COLO668 (cell line): ENCODE measurements at regions not wholly inside any gene's neighbourhood (a gene's known extent, or its start where the extent isn't known, plus 50 kb on each side); places are given as distances from the start of the nearest gene placed in this dataset.

Source experiments
- DNase-seq: peaks from one replicate; lab custom pipeline; 2025; ENCODE audit not compliant: unreplicated experiment; lab: John Stamatoyannopoulos, UW

DNA sequence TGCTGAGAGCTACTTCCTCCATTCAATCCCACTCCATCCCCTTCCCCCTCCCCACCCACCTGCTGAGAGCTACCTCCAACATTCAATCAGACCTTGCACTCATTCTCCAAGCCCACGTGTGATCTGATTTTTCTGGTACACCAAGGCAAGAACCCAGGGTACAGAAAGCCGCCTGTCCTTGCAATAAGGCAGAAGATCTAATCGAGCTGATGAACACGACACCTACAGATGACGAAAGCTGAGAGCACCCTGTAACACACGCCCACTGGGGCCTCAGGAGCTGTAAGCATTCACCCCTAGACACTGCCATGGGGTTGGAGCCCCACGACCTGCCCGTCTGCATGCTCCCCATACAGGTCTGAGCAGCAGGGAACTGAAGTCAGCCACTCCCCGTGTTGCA, 58.3 kb downstream of the TRIML1 start:
- no peak for DNase-seq

DNA sequence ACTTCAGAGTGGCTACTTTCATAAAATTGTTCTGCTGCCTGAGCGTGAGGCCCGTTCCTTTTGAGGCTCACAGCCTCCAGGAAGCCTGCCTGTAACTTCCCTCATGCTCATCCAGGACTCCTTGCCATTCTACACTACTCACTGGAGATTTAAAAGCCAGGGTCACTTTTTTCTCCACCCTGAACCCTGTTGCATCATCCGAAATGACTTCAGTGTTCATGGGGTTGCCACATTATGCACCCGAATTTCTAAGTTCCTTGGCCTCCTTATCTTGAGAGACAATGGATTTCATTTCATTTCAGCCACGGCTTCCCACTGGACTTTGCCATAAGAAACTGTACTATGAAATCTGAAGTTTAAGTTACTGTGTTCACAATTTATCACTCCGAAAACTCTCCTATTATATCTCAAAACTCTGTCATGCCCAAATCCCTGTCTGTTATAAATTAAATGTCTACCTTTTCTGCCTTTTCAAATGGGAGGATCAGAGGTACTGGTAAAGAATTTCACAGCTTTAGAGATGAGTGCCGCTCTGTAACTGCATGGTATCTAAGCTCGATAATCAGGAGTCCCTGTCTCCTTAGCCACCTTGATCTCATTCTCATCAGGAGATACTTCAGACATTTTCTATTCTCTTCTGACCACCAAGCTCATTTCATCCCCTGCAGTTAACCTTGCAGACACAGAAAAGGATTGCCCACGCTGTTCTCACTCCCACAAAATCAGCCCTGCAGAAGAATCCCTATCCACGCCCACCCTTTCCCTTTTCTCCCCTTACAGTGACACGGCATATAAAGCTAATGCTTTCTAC, 59.9 kb downstream of the TRIML1 start:
- DNase-seq: no peak

DNA sequence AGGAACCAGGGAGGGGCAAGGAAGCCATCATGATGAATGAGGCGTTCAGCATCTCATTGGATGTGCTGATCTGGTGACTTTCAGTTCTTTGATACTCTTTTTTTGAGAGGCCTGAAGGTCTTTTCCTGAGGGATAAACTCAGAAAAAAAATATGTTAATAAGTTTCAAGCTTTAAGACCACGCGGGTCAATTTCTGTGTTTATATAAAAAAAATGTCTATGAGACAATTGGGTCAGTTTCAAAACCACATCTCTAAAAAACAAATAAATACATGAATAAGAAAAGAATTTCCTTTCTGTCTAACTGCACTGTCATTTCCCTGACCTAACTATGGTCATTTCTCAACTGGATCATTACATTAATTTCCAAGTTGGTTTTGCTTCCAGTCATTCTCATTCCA, 62.6 kb downstream of the TRIML1 start:
- DNase-seq: no peak

DNA sequence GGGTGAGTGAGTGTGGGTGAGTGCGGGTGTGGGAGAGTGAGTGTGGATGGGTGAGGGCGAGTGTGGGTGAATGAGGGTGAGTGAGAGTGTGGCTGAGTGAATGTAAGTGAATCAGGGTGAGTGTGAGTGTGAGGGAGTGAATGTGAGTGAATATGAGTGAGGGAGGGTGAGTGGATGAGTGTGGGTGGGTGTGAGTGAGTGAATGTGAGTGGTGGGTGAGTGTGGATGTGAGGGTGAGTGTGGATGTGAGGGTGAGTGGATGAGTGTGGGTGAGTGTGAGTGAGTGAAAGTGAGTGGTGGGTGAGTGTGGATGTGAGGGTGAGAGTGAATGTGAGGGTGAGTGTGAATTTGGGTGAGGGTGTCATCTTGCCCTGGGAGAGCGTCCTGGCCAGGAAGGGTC, 67.5 kb downstream of the TRIML1 start:
- no peak for DNase-seq

DNA sequence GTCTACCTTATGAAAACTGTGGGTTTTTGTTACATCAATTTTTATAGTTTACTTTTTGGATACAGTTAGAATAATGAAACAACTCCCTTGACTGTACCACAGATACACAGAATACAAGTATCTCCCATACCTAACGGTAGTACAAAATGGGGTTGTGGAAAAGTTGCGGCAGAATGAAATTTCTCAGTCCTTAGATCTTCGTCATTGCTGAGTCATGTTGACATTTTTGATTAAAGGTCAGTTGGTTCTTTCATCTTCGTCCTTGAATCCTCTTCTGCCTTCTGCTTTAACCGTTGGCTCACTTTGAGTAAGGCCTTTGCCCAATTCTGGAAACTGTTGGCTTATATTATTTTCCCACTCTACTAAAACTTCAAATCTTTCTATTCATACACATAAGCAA, 75.6 kb downstream of the TRIML1 start:
- DNase-seq: no peak

DNA sequence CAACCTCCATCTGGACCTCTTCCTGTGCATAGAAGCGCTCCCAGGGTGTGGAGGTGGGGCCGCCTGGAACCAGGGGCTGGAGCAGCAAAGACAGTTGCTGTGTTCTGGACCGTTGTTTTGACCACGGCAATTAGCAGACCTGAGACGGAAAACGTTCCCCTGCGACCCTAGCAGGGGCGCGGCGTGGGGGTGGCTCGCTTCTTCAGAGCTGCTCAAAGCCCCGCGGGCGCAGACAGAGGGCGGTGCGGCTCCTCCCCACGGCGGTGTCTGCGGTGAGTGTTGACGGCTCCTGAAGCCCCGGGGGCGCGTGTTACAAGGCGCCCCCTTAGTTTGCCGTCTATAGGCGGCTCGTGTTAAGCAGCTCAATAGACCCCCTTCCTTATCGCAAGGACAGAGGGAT, 79.2 kb downstream of the TRIML1 start:
- DNase-seq: no peak

DNA sequence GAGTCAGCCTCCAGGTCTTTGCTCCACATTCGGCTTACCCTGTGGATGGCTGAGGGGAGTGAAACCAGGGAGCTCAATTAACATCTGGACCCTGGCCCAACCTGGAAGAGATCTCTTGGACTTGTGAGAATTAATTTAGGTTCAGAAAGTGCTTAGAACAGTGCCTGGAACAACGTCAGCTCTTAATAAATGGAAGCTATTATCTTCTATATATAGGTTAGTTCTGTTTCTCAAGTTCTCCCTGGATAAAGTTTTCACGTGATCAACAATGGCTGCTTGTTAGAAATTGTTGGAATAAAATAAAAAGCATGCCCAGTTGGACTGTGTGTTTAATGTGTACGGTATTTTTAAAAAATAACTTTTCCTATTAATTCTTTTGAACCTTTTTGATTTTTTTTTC, 80.8 kb downstream of the TRIML1 start:
- no peak for DNase-seq

DNA sequence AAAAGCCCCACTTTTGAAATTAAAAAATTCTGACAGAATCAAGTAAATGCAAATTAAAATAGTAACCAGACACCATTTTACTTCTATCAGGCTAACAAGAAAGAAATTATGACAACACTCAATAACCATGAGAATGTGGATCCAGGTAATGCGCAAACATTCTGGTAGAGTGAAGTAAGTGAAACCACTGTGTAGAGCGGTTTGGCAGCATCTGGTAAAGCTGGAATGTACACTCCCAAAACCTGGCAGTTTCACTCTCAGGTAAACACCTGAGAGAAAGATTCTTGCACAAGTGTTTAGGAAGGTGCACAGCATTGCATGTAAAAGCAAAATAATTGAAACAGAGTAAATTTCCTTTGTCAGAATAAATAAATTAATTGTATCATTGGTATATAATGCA, 81.8 kb downstream of the TRIML1 start:
- DNase-seq: no peak

DNA sequence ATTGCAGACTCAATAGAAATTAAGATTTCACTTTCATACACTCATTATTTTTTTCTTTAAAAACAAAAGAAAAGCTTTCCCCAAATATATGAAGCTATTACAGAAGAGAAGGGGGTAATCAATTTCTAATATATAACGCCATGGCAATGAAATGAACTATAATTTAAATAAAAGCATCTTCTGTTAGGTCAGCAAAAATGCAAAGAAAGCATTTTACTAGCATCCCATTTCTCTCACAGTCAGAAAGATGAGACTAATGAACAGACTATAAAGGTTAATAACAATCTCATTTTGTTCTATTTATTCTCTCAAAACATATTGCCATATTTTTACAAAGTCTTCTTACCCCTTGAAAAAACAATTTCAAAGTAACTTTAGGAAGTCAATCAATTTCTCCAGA, 89.0 kb downstream of the TRIML1 start:
- DNase-seq: no peak

DNA sequence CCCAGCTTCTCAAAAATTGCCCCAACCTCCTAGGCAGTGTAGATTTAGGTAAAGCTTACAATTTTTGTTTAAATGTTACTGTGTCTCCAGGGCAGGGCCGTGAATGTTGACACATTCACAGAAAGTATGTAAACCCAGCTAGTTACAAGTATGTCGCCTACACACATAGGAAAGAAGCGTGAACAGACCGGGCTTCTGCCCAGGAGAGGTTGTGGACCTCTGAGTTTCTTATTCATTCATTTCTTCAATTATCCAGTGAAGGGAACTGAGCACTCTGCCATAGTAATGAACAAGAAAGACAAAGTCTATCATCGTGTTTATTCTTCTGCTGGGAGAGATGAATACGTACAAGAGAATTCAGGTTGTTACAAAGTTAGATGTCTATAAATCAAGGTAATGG, 93.2 kb downstream of the TRIML1 start:
- DNase-seq: no peak

DNA sequence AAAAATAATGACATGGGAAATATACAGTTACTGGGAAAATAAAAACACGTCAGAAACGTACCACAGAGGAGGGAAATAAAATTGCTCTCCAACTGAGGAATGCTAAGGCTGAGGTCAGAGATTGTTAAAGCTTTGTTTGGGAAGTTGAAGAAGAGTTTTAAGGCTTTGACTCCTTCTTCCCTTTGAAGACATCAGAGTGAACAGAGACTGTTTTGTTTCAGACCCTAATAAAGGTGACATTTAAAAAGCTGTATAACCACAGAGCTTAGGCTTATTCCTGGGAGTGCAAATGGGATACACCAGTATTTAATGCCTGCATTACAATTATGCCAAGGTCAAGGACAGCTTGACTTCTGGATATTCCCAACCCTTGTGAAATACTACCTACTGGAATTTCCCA, 102.8 kb downstream of the TRIML1 start:
- DNase-seq: no peak

DNA sequence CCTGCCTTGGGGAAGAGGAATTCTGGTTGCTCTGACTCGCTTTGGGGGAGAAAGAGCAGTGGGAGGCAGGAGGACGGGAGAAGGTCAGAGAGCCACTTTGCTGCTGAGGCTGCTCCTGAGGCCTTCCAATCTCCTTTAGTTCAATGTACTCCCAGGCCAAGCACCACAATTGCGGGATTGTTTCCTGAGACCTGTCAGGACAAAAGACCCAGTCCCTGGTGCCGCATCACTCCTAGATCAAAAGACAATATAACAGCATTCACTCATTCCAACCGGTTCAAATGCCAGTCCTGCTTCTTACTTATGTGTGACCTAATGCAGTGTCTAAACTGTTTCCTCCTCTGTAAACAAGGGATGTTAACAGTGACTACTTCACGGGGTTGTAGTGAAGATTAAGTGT, 106.4 kb downstream of the TRIML1 start:
- no peak for DNase-seq

DNA sequence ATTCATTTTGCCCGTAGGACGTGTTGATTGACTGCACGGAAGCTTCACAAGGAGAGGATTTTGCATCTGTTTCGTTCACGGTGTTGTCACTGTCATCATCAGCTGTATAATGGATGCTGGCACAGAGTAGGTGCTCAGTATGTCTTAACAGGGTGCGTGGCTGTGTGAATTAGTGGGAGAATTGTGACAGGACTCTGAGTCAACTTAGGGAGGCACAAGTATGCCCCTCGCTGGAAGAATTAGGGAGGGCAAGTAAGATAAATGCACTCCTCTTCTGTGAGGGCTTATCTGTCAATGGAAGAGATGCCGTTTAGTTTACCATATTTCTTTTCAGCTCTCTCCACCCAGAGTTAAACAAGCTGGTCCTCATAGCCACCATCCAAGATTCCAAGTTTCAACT, 107.2 kb downstream of the TRIML1 start:
- no peak for DNase-seq

DNA sequence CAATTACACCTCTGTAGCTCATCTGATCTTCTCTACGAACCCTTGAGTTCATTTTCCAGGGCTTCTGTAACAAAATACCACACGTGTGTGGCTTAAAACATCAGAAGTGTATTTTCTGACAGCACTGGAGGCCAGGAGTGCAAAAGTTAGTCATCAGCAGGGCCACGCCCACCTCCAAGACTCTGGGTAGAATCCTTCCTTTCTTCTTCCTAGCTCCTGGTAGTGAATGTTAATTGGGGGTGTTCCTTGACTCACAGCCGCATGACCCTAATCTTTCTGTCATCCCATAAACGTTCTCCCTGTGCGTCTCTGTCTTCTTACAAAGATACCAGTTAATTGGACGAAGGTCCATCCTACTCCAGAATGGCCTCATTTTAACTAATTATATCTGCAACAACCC, 115.0 kb downstream of the TRIML1 start:
- no peak for DNase-seq

DNA sequence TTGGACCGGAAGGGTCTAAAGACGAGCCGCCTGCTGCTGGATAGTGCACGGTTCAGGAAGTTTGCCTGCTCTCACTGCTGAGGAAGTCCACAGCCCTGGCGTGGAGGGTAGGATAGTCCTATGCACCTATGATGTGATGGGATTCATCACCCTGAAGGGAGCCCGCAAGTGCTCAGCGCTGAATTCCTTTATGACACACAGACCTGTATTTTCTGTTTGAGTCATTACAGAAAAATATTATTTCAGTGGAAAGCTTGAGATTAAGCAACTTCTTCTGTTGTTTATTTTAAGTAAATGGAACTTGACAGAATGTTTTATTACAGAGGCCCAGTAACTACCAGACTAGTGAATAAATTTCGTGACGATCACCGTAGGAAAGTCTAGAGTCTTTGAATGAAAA, 123.2 kb downstream of the TRIML1 start:
- DNase-seq: no peak

DNA sequence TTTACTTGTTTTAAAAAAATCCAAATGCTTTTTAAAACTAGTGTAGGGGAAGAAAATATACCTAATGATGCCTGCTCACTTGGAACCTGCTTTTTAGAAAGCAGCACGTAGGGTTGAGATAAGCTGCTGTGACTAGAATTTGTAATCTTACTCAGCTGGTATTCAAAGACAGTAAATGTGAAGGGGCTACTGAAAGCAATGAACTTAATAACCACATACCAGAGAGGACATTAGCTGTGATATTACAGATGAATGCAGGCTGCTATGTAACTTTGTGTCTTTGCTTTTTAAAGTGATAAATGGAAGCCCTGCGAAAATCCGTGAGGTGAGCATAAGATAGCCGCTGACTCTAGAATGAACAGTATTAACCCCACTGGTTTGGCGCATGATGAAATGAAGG, 124.1 kb downstream of the TRIML1 start:
- DNase-seq: no peak

DNA sequence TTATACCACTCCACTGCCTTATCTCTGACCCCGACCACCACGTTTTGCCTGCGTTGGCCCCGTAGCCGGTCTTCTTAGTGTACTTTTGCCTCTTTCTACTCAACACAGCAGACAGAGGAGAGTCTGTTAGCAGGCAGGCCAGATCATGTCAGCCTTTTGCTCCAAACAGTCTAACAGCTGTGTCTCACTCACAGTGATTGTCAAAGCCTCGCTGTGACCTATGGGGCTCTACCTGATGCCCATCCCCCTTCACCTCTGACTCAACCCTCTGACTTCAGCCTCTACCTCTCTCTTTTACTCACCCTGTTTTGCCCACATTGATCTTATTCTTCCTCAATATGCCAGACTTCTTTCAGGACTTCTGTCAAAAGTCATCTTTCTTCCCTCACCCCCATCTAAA, 127.1 kb downstream of the TRIML1 start:
- DNase-seq: no peak

DNA sequence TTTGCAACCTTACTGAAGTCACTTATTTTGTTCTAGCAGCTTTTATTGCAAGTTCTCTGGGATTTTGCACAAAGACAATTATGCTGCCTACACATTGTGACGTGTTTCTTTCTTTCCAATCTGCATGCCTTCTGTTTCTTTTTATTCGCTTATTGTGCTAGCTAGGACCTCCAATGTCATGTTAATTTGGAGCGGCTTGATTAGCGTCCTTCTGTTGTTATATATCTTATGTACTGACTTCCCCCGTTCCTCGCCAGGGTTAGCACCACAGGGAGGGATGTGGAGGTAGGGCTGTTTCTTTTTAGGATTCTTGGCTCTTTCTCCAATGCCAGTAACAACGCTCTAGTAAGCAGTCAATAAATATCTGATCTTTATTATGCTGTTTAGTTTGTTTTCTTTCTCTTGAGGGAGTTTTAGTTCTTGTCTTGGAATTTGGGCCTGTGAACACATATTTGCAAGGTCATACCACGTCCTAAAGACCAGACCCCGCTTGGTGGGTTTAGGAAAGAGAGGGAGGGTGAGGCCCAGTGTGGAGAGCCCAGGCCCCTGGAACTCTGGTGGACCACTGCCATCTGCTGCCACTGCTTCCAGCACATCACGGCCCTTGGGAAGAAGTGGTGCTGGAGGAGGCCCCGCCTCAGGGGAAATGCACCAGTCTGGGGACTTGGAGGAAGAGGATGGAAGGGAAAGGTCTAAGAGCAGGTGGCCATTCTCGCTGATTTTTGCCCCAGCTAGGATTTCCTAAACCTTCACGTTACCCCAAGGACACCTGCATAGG, 129.1 kb downstream of the TRIML1 start:
- no peak for DNase-seq

DNA sequence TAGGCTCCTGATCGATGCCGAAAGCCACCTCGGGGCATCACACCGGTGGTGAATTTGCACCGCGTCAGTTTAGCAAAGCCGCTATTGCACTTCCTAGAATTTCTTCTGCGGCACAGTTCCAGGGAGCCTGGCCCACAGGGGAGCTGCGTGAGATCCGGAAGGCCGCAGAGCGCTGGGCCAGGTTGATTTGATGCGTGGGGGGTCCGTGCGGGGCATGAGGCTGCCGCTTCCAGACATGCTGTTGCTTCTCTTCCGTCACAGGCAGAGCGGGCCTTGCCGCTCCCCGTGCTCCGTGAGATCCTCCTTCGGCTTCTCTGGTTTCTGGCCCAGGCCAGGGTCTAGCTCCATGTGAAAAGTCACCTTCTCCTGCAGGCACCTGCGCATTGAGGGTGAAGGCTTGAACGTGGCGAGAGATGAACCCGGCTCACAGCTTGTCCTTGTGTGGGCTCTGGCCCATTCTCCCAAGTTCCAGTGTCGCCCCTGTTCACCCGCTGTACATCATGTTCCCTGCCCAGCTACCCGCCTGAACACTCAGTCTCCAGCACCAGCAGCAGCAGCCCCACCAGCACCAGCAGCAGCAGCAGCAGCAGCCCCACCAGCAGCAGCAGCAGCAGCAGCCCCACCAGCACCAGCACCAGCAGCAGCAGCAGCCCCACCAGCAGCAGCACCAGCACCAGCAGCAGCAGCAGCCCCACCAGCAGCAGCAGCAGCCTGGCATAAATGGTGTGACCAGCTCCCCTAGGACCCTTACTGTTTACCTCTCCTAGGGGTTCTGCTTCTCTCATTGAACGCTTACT, 131.2 kb downstream of the TRIML1 start:
- no peak for DNase-seq

DNA sequence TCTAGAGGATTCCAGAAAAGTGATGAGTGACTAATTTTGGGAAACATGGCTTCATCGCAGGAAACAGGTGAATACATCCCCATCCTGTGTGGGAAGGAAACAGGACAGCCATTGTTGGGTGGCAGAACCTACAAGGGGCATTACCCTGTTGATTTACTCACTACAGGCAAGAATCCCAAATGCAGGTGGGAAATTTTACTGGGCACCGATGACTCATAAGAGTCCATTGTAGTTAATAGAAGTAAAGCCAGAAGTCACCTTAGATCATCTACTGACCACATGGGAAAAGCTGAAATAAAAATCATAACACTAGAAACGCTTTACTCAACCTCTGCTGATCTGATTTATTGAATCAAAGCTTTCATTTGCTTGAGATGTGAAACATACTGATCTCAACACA, 136.4 kb downstream of the TRIML1 start:
- DNase-seq: no peak

DNA sequence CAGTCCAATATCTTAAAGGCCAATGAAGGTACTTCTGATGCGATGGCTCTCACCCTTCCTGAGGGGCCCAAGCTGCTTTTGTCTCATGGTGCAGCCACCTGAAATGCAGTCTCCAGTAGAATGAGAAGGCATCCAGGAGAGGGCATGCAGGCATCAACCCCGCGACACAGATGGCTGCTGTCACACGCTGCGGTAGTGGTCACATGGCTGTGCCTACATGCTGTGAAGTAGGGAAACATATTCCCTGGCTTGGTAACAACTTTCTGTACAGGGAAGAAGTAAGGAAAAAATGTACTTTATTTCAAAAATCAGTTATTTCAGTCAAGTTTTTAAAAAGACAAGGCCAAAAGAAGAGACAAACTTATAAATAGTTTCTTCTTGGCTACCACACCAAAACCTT, 139.9 kb downstream of the TRIML1 start:
- no peak for DNase-seq
